ENCODE measurements at regions not wholly inside any gene's neighbourhood (a gene's known extent, or its start where the extent isn't known, plus 50 kb on each side); places are given as distances from the start of the nearest gene placed in this dataset.

DNA sequence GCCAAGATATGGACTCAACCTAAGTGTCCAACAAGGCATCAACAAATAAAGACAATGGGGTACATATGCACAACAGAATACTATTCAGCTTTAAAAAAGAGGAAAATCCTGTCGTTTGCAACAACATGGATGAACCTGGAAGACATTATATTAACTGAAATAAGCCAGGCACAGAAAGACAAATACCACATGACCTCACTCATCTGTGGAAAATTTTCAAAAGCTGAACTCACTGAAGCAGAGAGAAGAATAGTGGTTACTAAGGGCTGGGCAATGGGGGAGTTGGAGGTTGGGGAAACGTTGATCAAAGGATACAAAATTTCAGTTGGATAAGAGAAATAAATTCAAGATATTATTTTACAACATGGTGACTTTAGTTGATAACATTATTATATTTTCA is 221.4 kb upstream of the PITRM1 start:
- TF ChIP-seq, protein P1, sequence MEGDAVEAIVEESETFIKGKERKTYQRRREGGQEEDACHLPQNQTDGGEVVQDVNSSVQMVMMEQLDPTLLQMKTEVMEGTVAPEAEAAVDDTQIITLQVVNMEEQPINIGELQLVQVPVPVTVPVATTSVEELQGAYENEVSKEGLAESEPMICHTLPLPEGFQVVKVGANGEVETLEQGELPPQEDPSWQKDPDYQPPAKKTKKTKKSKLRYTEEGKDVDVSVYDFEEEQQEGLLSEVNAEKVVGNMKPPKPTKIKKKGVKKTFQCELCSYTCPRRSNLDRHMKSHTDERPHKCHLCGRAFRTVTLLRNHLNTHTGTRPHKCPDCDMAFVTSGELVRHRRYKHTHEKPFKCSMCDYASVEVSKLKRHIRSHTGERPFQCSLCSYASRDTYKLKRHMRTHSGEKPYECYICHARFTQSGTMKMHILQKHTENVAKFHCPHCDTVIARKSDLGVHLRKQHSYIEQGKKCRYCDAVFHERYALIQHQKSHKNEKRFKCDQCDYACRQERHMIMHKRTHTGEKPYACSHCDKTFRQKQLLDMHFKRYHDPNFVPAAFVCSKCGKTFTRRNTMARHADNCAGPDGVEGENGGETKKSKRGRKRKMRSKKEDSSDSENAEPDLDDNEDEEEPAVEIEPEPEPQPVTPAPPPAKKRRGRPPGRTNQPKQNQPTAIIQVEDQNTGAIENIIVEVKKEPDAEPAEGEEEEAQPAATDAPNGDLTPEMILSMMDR (IDR thresholded peaks at IDR 0.05) = no peak
- TF ChIP-seq EZH2 (IDR thresholded peaks at IDR 0.05; ENCODE audit: borderline replicate concordance, insufficient read depth, low read depth, low read length, poor library complexity, severe bottlenecking) = no peak

Data from B cell (primary cell).